CD14-positive monocyte (primary cell): ENCODE measurements at regions not wholly inside any gene's neighbourhood (a gene's known extent, or its start where the extent isn't known, plus 50 kb on each side); places are given as distances from the start of the nearest gene placed in this dataset.
A peak's percentile ranks its signal among the peaks of the same experiment; 100 is the strongest.
"Not testable (repeated sequence)": the region's sequence is repeated elsewhere in the genome, so short reads cannot be mapped to it uniquely, and the experiment has no call there.

Experiments used
- DNase-seq, 3 donors: peaks; one replicate each; pipeline ENCODE4 v3.0.0-alpha.2; 2011 to 2022
- H2AFZ ChIP-seq: 2 replicates; pipeline ENCODE4 v1.6.0; 2012; ENCODE audit warnings: mild to moderate bottlenecking, low read depth, low read length, inconsistent platforms; ENCODE audit not compliant: insufficient read depth, poor library complexity, severe bottlenecking
- H3K27ac ChIP-seq, 2 donors: 1 replicate in 1 of 2; 2 replicates in 1 of 2; pipeline ENCODE4 v1.5.1; 2012 to 2013; ENCODE audit warnings: low read length in 2 of 2, control low read depth in 1 of 2, inconsistent platforms in 1 of 2, low read depth in 1 of 2, mild to moderate bottlenecking in 1 of 2
- H3K27me3 ChIP-seq, 2 donors: one replicate each; pipeline versions ENCODE4 v1.6.0 to v1.6.1; 2011 to 2013; ENCODE audit warnings: low read length in 2 of 2; ENCODE audit not compliant: control insufficient read depth in 2 of 2, insufficient read depth in 2 of 2
- H3K36me3 ChIP-seq, 2 donors: replicated peaks in 1 of 2; 1 replicate in 1 of 2; 2 replicates in 1 of 2; pipeline versions ENCODE4 v1.5.1 to v1.6.1; 2012 to 2013; ENCODE audit warnings: low read length in 2 of 2, control low read depth in 1 of 2, inconsistent platforms in 1 of 2, mild to moderate bottlenecking in 1 of 2; ENCODE audit not compliant: insufficient read depth in 2 of 2, control insufficient read depth in 1 of 2
- H3K4me1 ChIP-seq, 2 donors: 1 replicate in 1 of 2; 2 replicates in 1 of 2; pipeline versions ENCODE4 v1.5.1 to v1.6.1; 2012 to 2013; ENCODE audit warnings: low read length in 2 of 2, control low read depth in 1 of 2, inconsistent platforms in 1 of 2, mild to moderate bottlenecking in 1 of 2, moderate library complexity in 1 of 2; ENCODE audit not compliant: insufficient read depth in 2 of 2, control insufficient read depth in 1 of 2
- H3K4me2 ChIP-seq: replicated peaks from 2 replicates; pipeline ENCODE3; 2012; ENCODE audit warnings: low read length, moderate library complexity, mild to moderate bottlenecking; ENCODE audit not compliant: poor library complexity, severe bottlenecking; ENCODE audit errors: extremely low read depth
- H3K4me3 ChIP-seq, 3 experiments: fragments of 200-600 bp in 1 of 3; sonication (generic) in 1 of 3; replicated peaks in 1 of 3; 1 replicate in 2 of 3; 2 replicates in 1 of 3; pipeline ENCODE4 v1.5.1; 2011 to 2013; ENCODE audit warnings: low read length in 3 of 3, mild to moderate bottlenecking in 3 of 3, control low read depth in 2 of 3, low read depth in 2 of 3, inconsistent platforms in 1 of 3, moderate library complexity in 1 of 3
- H3K79me2 ChIP-seq: 2 replicates; pipeline ENCODE4 v1.6.0; 2012; ENCODE audit warnings: mild to moderate bottlenecking, control low read depth, inconsistent platforms, low read length, moderate library complexity; ENCODE audit not compliant: insufficient read depth
- H3K9ac ChIP-seq: 2 replicates; pipeline ENCODE4 v1.6.0; 2017; ENCODE audit warnings: low read length, mild to moderate bottlenecking; ENCODE audit not compliant: insufficient read depth, poor library complexity, severe bottlenecking
- H3K9me3 ChIP-seq, 2 donors: replicated peaks in 1 of 2; 1 replicate in 1 of 2; 2 replicates in 1 of 2; pipeline versions ENCODE4 v1.5.1 to v1.6.1; 2012 to 2013; ENCODE audit warnings: low read length in 2 of 2, control low read depth in 1 of 2; ENCODE audit not compliant: control insufficient read depth in 1 of 2, insufficient read depth in 1 of 2
- H4K20me1 ChIP-seq: 2 replicates; pipeline ENCODE4 v1.6.0; 2012; ENCODE audit warnings: mild to moderate bottlenecking, low read length, control low read depth, moderate library complexity; ENCODE audit not compliant: insufficient read depth
- H3K27ac Mint-ChIP-seq, 7 donors: one replicate each; pipeline ENCODE4 v1.8.0; 2020; ENCODE audit warnings: mild to moderate bottlenecking in 7 of 7, mixed read lengths in 7 of 7, moderate library complexity in 6 of 7, inconsistent platforms in 2 of 7
- H3K27me3 Mint-ChIP-seq, 3 donors: one replicate each; pipeline ENCODE4 v1.8.0; 2021 to 2022; ENCODE audit warnings: low read depth in 3 of 3, mild to moderate bottlenecking in 3 of 3, mixed read lengths in 3 of 3, moderate library complexity in 3 of 3, inconsistent platforms in 1 of 3
- H3K36me3 Mint-ChIP-seq, 2 donors: one replicate each; pipeline ENCODE4 v1.8.0; 2020; ENCODE audit warnings: mixed read lengths in 2 of 2, inconsistent platforms in 1 of 2, mild to moderate bottlenecking in 1 of 2
- H3K4me1 Mint-ChIP-seq: one replicate; pipeline ENCODE4 v1.8.0; 2020; ENCODE audit warnings: mild to moderate bottlenecking, mixed read lengths
- H3K4me3 Mint-ChIP-seq, 2 donors: one replicate each; pipeline ENCODE4 v1.8.0; 2020; ENCODE audit warnings: mild to moderate bottlenecking in 2 of 2, mixed read lengths in 2 of 2, moderate library complexity in 1 of 2
- H3K9me3 Mint-ChIP-seq, 7 donors: one replicate each; pipeline ENCODE4 v1.8.0; 2020 to 2022; ENCODE audit warnings: mixed read lengths in 7 of 7, mild to moderate bottlenecking in 6 of 7, moderate library complexity in 6 of 7, inconsistent platforms in 2 of 7
- WGBS: methylation state at CpG from one replicate; pipeline ENCODE4 v1.1.5; 2013; ENCODE audit warnings: missing lambda C conversion rate; ENCODE audit not compliant: insufficient coverage; 5-methylcytosine and 5-hydroxymethylcytosine counted together
- intact Hi-C, 2 donors: fragments of 100-400 bp; cut with micrococcal nuclease; formaldehyde crosslinking; loops; one replicate each; pipeline versions ENCODE4 v1.15.0 to v1.15.1; 2023
- TF ChIP-seq, protein P1 (sequence below): fragments of 200-600 bp; IDR thresholded peaks from one replicate; pipeline ENCODE4 v1.8.0; 2022; ENCODE audit warnings: antibody characterized with exemption, mild to moderate bottlenecking

DNA sequence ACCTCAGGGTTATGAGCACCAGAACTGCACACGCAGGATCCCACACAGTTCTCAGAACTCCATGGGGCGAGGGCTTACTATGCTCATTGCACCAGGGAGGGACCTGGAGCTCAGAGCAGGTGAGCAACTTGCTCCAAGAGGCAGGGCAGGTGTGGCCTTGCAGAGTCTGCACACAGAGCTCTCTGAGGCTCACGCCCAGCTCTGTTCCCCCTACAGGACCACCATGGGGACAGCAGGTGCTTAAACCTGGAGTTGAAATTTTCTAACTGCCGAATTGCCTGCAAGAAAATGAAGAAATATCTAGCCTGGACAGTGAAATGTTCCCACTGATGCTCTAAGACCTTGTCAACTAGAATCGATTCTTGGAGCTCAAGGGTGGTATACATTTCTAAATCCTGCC, 49.9 kb upstream of the MSMB start:
- intact Hi-C loops, H3K27ac Mint-ChIP-seq, H3K9me3 Mint-ChIP-seq, H3K36me3 Mint-ChIP-seq, H4K20me1 ChIP-seq, H3K36me3 ChIP-seq, H2AFZ ChIP-seq, H3K4me2 ChIP-seq, H3K27ac ChIP-seq, H3K9me3 ChIP-seq, H3K79me2 ChIP-seq, H3K4me3 ChIP-seq, H3K9ac ChIP-seq, DNase-seq, H3K27me3 ChIP-seq, H3K4me3 Mint-ChIP-seq, H3K27me3 Mint-ChIP-seq: not testable (repeated sequence)
- peaks cover 17% of the 10 kb centered on the region for H3K4me1 Mint-ChIP-seq
- peaks cover 30 to 32% of the 10 kb centered on the region in 2 donors for H3K4me1 ChIP-seq
- WGBS = 97% methylated on average over 5 of the region's 5 CpGs

DNA sequence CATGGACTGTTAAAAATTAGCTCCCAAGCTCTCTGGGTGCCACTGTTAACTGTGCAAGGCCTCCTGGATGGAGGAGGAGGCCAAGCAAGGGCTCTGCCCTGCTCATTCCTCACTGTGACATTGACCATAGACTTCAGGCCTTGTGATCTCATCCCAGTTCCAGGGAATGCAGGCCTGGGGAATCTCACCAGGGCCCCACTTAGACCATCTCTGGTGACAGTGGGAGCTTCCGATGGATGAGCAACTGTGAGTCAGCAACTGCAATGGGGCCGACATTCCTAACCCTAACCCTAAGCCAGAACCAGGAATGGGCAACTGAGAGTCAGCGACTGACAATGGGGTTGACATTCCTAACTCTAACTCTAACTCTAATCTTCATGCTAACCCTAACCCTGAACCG, 50.4 kb upstream of the MSMB start:
- H2AFZ ChIP-seq = peak overlapping the region; percentile 57

More for the DNA sequence above, 50.4 kb upstream of the MSMB start:
- Histone ChIP-seq H3K4me2 (no peak overlapping the region), H3K4me1 (peaks cover 27 to 29% of the 10 kb centered on the region in 2 donors), H3K79me2 (no peaks in the 10 kb centered on the region), H3K27me3 (no peaks in the 10 kb centered on the region), H3K9me3 (no peaks in the 10 kb centered on the region), H3K4me3 (no peak overlapping the region), H3K9ac (no peak overlapping the region), H3K27ac (no peak overlapping the region), H4K20me1 (no peaks in the 10 kb centered on the region), H3K36me3 (no peaks in the 10 kb centered on the region)
- no peak for DNase-seq
- Mint-ChIP-seq H3K4me3 (no peak overlapping the region), H3K4me1 (peaks cover 17% of the 10 kb centered on the region), H3K9me3 (peaks cover 0 to 4% (median 0%) of the 10 kb centered on the region in 7 donors), H3K27me3 (peaks cover 0 to 3% (median 2%) of the 10 kb centered on the region in 3 donors), H3K27ac (peak overlapping the region in 2 of 7 donors; percentile 35 to 63), H3K36me3 (no peaks in the 10 kb centered on the region)
- intact Hi-C loops = no loop called here
- WGBS = 97% methylated on average over 4 of the region's 4 CpGs
- TF ChIP-seq, protein P1, sequence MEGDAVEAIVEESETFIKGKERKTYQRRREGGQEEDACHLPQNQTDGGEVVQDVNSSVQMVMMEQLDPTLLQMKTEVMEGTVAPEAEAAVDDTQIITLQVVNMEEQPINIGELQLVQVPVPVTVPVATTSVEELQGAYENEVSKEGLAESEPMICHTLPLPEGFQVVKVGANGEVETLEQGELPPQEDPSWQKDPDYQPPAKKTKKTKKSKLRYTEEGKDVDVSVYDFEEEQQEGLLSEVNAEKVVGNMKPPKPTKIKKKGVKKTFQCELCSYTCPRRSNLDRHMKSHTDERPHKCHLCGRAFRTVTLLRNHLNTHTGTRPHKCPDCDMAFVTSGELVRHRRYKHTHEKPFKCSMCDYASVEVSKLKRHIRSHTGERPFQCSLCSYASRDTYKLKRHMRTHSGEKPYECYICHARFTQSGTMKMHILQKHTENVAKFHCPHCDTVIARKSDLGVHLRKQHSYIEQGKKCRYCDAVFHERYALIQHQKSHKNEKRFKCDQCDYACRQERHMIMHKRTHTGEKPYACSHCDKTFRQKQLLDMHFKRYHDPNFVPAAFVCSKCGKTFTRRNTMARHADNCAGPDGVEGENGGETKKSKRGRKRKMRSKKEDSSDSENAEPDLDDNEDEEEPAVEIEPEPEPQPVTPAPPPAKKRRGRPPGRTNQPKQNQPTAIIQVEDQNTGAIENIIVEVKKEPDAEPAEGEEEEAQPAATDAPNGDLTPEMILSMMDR = no peak
